22Rv1 (cell line): ENCODE measurements at regions not wholly inside any gene's neighbourhood (a gene's known extent, or its start where the extent isn't known, plus 50 kb on each side); places are given as distances from the start of the nearest gene placed in this dataset.
"Not testable (repeated sequence)": the region's sequence is repeated elsewhere in the genome, so short reads cannot be mapped to it uniquely, and the experiment has no call there.

Source experiments
- CTCF ChIP-seq: fragments of 450-650 bp; IDR thresholded peaks from 2 replicates; pipeline ENCODE4 v1.5.1; 2017; ENCODE audit warnings: mild to moderate bottlenecking
- ZFX ChIP-seq: fragments of 450-650 bp; IDR thresholded peaks from 2 replicates; pipeline ENCODE4 v1.6.1; 2017; ENCODE audit warnings: antibody characterized with exemption, borderline replicate concordance

DNA sequence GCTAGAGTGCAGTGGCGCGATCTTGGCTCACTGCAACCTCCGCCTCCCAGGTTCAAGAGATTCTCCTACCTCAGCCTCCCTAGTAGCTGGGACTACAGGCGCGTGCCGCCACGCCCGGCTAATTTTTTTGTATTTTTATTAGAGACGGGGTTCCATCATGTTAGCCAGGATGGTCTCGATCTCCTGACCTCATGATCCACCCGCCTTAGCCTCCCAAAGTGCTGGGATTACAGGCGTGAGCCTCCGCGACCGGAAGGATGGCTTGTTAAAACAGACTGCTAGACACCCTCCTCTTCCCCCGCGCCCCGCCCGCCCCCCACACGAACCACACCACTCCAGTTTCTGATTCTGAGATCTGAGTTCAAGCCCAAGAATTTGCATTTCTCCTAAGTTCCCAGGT lies 71.2 kb upstream of the ZNF184 start:
- TF ChIP-seq CTCF, ZFX: not testable (repeated sequence)
